ENCODE measurements at regions not wholly inside any gene's neighbourhood (a gene's known extent, or its start where the extent isn't known, plus 50 kb on each side); places are given as distances from the start of the nearest gene placed in this dataset.

- no peak for DNase-seq (ENCODE audit: low spot score)
Measured at GRCh38 chr3:174403831-174404230, 455.3 kb upstream of the NAALADL2 start.

GRCh38 chr3:174408310-174408709 is 450.8 kb upstream of the NAALADL2 start:
- DNase-seq (ENCODE audit: low spot score): peak; percentile 38

- peak; percentile 63 for DNase-seq (ENCODE audit: low spot score)
Measured at GRCh38 chr3:174409086-174409743, 449.9 kb upstream of the NAALADL2 start.

GRCh38 chr3:174413062-174413912 is 445.8 kb upstream of the NAALADL2 start:
- DNase-seq (ENCODE audit: low spot score): no peak

GRCh38 chr3:174414902-174415301 is 444.2 kb upstream of the NAALADL2 start:
- no peak for DNase-seq (ENCODE audit: low spot score)

GRCh38 chr3:174417573-174417972 is 441.6 kb upstream of the NAALADL2 start:
- DNase-seq (ENCODE audit: low spot score): no peak

- no peak for DNase-seq (ENCODE audit: low spot score)
Measured at GRCh38 chr3:174419216-174419615, 439.9 kb upstream of the NAALADL2 start.

- no peak for DNase-seq (ENCODE audit: low spot score)
Measured at GRCh38 chr3:174423936-174424335, 435.2 kb upstream of the NAALADL2 start.

- DNase-seq (ENCODE audit: low spot score): no peak
Measured at GRCh38 chr3:174424656-174425055, 434.5 kb upstream of the NAALADL2 start.

GRCh38 chr3:174425422-174425821 is 433.7 kb upstream of the NAALADL2 start:
- DNase-seq (ENCODE audit: low spot score): no peak

- no peak for DNase-seq (ENCODE audit: low spot score)
Measured at GRCh38 chr3:174430986-174431385, 428.1 kb upstream of the NAALADL2 start.

GRCh38 chr3:174431717-174432116 is 427.4 kb upstream of the NAALADL2 start:
- peak; percentile 20 for DNase-seq (ENCODE audit: low spot score)

GRCh38 chr3:174436367-174436766 is 422.8 kb upstream of the NAALADL2 start:
- no peak for DNase-seq (ENCODE audit: low spot score)

- DNase-seq (ENCODE audit: low spot score): peak; percentile 29
Measured at GRCh38 chr3:174438501-174439145, 420.5 kb upstream of the NAALADL2 start.

- peak; percentile 89 for DNase-seq (ENCODE audit: low spot score)
Measured at GRCh38 chr3:174439331-174440252, 419.5 kb upstream of the NAALADL2 start.

- DNase-seq (ENCODE audit: low spot score): peak; percentile 45
Measured at GRCh38 chr3:174440253-174440701, 418.9 kb upstream of the NAALADL2 start.

- DNase-seq (ENCODE audit: low spot score): peak; percentile 92
Measured at GRCh38 chr3:174440741-174441587, 418.2 kb upstream of the NAALADL2 start.

GRCh38 chr3:174441588-174442301 is 417.4 kb upstream of the NAALADL2 start:
- DNase-seq (ENCODE audit: low spot score): peak; percentile 30

- no peak for DNase-seq (ENCODE audit: low spot score)
Measured at GRCh38 chr3:174442302-174442682, 416.8 kb upstream of the NAALADL2 start.

GRCh38 chr3:174444391-174444790 is 414.7 kb upstream of the NAALADL2 start:
- DNase-seq (ENCODE audit: low spot score): no peak

Data from kidney tubule cell (primary cell).